Activated gamma-delta T cell treated with anti-CD3 and anti-CD28 coated beads, Interleukin-2, amount 50 U/mL, for 16 hours (primary cell): ENCODE measurements at regions not wholly inside any gene's neighbourhood (a gene's known extent, or its start where the extent isn't known, plus 50 kb on each side); places are given as distances from the start of the nearest gene placed in this dataset.
"Not testable (repeated sequence)": the region's sequence is repeated elsewhere in the genome, so short reads cannot be mapped to it uniquely, and the experiment has no call there.

ENCODE experiments used
- DNase-seq: peaks from one replicate; pipeline ENCODE4 v3.0.0-alpha.2; 2020; ENCODE audit warnings: low read depth

- no peak for DNase-seq
These were observed 155.9 kb downstream of the RTL9 start for GRCh38 chrX:110514509-110514908.

DNA sequence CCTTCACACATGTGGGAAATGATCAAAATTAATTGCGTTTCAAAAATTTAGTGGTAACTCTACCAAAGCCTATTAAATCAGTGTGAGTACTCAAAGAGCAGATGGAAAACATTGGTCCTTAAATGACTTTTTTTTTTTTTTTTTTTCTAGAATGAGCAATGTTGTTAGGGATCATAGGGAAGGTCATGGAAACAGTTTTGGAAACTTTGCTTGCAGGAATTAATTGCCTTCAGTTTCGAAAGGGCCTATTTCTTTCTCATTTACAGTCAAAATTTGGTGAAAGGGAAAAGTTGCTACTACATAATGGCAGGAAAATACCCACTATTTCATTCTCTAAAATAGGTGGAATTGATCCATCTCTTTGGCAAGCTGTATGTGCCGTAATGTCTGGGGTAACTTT, 160.9 kb downstream of the RTL9 start:
- no peak for DNase-seq

DNA sequence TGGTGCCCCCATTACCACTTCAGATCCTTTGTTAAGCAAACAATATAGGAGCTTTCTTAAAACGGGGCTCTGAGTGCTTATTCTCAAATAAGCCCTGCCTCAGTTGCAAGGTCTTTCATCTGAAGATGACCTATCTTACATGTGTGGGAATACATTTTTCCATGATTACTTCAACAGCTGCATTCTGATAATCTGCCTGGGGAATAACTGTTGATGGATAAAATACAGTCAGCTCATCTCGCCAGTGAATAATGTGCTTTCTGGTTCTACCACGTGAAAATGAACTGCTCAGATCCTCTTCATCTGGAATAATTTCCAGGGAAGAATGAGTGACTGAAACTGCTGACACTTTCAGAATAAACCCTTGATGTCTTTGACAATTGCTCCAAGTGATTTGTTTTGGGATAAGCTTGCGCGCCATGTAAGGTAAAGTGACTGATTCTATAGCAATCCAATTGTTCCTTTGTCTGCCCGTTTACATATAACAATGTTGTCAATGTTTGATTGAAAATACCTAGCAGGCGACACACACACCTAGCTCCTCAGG, 161.3 kb downstream of the RTL9 start:
- no peak for DNase-seq

- not testable (repeated sequence) for DNase-seq
These were observed 162.0 kb downstream of the RTL9 start for GRCh38 chrX:110520652-110521051.

DNA sequence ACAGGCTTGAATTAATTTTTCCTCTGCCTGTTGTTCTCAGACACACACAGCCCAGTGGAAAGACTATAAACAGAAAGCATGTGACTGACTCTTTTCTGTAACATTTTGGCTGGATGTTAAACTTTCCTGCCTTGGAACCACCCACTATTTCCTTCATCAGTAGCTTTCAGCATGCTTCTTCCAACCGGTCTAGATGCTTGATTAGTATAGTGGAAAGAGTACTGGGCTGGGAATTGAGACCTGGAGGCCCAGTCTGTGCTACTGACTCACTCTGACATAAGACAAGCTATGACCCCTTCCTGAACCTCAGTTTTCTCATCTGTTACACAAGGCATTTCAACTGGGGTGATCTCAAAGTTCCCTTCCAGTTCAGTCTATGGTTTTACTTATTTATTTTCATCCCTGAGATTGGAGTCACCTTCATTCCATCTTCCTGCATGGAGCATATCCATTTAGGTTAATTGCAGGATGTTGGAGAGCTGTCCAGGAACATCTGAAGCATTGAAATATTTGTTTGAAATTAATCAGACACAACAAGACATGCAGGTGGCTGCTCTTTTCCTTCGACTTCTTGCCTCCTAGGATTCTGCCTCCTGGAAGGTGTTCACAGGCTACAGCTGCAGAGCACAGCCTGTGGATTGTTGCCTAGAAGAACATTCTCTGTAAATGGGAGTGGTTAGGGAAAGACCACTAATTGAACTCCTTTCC, 173.4 kb downstream of the RTL9 start:
- no peak for DNase-seq

DNA sequence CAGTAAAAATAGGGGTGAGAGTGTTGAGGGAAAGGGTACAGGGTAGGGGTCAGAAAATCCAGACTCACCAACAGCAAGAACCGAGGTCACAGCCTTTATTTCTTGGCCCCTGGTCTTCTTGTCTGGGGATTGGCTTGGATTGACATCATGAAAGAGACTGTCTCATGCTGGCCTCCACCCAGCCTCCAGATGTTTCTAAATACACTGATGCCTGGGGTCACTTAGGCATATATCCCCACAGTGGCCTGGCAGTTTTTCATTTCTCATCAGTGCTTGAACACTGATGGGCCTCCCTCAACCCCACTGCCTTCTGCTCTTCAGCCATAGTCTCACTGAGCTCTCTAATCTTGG, 173.9 kb downstream of the RTL9 start:
- no peak for DNase-seq

DNA sequence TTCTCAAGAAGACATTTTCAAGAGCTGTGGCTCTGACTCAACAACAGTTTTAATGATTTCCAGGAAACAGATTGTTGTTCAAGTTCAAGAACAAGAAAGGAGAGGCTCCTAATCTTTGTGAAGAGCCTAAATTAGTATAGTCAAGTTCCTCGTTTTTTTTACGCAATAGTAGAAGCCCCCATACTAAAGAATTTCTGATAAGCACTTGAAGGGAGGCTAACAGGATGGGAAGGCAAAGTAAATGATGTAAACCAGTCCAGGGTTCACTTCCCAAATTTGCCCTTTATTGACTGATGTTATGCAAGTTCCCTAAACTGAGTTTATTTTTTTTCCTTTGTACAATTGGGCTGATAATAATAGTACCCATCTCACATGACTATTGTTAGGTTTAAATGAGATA, 178.2 kb downstream of the RTL9 start:
- DNase-seq = no peak

DNA sequence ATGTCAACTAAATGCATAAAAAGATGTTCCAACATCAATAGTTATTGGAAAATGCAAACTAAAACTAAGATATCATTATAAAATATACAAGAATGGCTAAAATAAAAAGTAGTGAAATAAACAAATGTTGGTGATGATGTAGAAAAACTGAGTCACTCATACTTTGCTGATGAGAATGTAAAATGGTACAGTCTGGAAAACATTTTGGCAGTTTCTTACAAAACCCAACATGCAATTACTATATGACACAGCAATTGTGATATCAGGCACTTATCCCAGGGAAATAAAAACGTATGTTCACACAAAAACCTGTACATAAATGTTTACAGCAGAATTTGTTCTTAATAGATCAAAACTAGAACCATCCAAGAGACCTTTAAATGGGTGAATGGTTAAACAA, 182.6 kb downstream of the RTL9 start:
- no peak for DNase-seq

DNA sequence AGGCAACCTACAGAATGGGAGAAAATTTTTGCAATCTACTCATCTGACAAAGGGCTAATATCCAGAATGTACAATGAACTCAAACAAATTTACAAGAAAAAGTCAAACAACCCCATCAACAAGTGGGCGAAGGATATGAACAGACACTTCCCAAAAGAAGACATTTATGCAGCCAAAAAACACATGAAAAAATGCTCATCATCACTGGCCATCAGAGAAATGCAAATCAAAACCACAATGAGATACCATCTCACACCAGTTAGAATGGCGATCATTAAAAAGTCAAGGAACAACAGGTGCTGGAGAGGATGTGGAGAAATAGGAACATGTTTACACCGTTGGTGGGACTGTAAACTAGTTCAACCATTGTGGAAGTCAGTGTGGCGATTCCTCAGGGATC, 192.2 kb downstream of the RTL9 start:
- not testable (repeated sequence) for DNase-seq

DNA sequence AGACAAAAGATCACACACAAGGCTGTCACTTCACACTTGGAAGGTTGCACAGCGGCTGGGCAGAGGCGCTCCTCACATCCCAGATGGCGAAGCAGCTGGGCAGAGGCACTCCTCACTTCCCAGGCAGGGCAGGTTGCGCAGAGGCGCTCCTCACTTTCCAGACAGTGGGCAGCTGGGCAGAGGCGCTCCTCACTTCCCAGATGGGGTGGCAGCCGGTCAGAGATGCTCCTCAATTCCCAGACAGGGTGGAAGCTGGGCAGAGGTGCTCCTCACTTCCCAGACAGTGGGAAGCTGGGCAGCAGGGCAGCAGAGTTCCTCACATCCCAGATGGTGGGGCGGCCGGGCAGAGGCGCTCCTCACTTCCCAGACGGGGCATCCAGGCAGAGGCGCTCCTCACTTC, 199.2 kb downstream of the RTL9 start:
- DNase-seq = no peak

GRCh38 chrX:110558406-110558805, 199.8 kb downstream of the RTL9 start:
- no peak for DNase-seq

- no peak for DNase-seq
These were observed 202.4 kb downstream of the RTL9 start for GRCh38 chrX:110561034-110561433.

DNA sequence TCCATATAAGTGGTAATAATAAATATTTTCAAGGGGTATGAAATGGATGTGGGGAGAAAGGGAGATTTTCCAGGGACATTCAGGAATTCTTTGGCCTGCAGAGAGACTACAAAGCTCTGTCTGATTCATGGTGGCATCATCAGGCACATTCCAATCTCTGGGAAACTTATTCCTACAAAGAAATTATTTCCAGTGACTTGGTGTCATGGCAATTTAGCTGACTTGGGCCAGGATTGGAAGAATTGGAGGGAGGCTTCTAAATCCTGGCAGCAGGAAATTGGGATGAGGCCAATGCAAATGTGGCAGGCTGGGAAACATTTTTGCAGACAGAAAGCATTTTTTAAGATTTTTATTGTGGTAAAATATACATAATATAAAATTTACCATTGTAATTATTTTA, 204.6 kb downstream of the RTL9 start:
- DNase-seq = no peak

DNA sequence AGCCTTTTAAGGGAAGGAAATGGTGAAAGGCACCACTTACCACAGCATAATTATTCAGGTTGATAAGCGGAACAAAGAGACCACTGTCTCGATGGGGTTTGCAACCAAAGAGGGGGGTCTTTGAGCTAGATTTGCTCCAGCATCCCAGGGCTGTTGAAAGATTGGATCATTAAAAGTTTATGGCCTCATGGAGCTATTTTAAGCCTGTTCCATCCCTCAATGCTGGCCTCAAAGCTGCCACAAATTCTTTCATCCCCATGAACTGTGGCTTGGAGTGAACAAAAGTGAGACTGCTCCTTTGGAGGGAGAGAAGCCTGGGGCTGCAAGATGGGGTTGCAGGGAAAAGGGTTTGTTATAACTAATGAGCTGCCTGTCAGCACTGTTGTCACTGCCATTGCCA, 209.8 kb downstream of the RTL9 start:
- no peak for DNase-seq

GRCh38 chrX:110569506-110569905, 210.9 kb downstream of the RTL9 start:
- no peak for DNase-seq

- DNase-seq = no peak
These were observed 217.3 kb downstream of the CHRDL1 start for GRCh38 chrX:110578270-110578669.

DNA sequence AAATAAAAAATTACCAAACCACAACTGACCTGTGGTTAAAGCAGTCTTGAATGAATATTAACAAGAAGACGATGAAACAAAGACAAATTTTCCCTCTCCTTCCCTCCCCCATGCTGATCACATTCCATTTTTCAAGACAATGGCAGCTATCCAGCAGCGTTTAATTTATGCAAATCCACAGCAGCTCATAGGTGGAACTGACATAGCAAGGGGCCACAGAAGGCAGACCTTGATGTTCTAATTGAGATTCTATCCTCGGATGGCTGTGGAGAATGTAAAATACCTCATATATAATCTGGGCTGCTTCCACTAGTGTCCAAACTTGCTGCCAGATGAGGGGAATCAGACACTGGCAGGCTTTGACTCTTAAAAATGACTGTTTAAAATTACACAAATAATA, 211.5 kb downstream of the CHRDL1 start:
- DNase-seq = no peak

DNA sequence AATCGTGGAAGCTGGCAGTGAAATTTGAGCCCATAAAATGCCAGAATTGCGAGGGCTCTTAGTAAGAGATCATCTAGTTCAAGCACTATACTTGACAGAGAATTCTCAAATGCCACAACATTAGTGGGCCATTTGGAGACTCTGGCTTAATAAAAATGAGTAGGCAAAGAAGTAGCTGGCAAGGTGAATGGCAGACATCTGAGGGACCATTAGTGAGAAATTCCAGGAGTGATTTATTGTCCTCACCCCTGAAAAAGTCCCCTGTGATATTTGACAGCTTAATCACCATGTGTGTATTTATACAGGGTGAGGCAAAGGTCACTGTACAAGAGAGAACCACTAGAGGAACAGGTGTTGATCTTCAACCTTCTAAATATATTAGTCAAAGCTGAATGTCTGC, 207.5 kb downstream of the CHRDL1 start:
- no peak for DNase-seq

GRCh38 chrX:110588853-110589252, 206.8 kb downstream of the CHRDL1 start:
- DNase-seq = no peak

- no peak for DNase-seq
These were observed 194.8 kb downstream of the CHRDL1 start for GRCh38 chrX:110600745-110601310.

GRCh38 chrX:110614596-110614995, 181.0 kb downstream of the CHRDL1 start:
- DNase-seq = no peak
